Brain microvascular endothelial cell (primary cell): ENCODE measurements at regions not wholly inside any gene's neighbourhood (a gene's known extent, or its start where the extent isn't known, plus 50 kb on each side); places are given as distances from the start of the nearest gene placed in this dataset.

Experiments
- DNase-seq: peaks from one replicate; pipeline ENCODE4 v3.0.0-alpha.2; 2020
- H3K27ac ChIP-seq: fragments of 250-450 bp; sonication (Bioruptor Pico); 2 replicates; pipeline ENCODE4 v1.5.1; 2020; ENCODE audit warnings: mild to moderate bottlenecking, moderate library complexity
- H3K27me3 ChIP-seq: fragments of 250-450 bp; sonication (Bioruptor Pico); replicated peaks from 2 replicates; pipeline ENCODE4 v1.5.1; 2020; ENCODE audit warnings: mild to moderate bottlenecking
- H3K36me3 ChIP-seq: fragments of 250-450 bp; sonication (Bioruptor Pico); replicated peaks from 2 replicates; pipeline ENCODE4 v1.5.1; 2020; ENCODE audit warnings: mild to moderate bottlenecking
- H3K4me3 ChIP-seq: 2 replicates; pipeline ENCODE4 v1.5.1; 2011; ENCODE audit warnings: low read depth, mild to moderate bottlenecking, control low read depth, low read length, moderate library complexity
- in situ Hi-C: cut with HindIII; loops from 2 replicates; pipeline ENCODE4 v1.10.0; 2017; ENCODE audit warnings: low sequenced_read_pairs, low pct_ligation_motif_present
- TF ChIP-seq, protein P1 (sequence below): IDR thresholded peaks from 2 replicates; pipeline ENCODE4 v1.5.1; 2011; ENCODE audit warnings: low read depth, mild to moderate bottlenecking, moderate library complexity, low read length, control low read depth, inconsistent platforms; ENCODE audit errors: missing control alignments

DNA sequence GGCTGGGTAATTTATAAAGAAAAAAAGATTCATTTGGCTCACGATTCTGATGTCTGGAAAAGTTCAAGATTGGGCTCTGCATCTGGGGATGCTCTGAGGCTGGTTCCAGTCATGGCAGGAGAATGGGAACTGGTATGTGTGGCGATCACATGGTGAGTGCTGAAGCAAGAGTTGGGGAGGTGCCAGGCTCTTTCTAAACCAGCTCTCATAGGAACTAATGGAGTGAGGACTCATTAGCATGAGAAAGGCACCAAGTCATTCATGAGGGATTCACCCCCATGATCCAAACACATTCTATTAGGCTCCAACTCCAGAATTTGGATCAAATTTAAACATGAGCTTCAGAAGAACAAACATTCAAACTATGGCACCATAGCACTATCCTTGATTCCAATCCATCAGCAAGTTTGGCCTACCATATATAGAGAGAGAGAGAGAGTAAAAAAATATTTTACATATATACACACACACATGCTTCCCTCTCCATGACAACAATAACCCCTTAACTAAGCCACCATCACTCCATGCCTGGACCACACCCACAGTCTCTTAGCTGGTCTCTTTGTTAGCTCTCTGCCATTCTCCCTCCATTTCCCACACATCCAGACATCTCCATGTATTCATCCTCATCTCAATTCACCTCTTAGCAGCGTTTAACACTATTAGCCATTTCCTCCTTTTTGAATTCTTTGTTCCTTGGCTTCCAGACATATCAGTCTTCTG, 57.9 kb downstream of the NPY start:
- Histone ChIP-seq H3K36me3 (no peaks in the 10 kb centered on the region), H3K27ac (no peak overlapping the region), H3K4me3 (no peak overlapping the region), H3K27me3 (no peaks in the 10 kb centered on the region)
- TF ChIP-seq, protein P1, sequence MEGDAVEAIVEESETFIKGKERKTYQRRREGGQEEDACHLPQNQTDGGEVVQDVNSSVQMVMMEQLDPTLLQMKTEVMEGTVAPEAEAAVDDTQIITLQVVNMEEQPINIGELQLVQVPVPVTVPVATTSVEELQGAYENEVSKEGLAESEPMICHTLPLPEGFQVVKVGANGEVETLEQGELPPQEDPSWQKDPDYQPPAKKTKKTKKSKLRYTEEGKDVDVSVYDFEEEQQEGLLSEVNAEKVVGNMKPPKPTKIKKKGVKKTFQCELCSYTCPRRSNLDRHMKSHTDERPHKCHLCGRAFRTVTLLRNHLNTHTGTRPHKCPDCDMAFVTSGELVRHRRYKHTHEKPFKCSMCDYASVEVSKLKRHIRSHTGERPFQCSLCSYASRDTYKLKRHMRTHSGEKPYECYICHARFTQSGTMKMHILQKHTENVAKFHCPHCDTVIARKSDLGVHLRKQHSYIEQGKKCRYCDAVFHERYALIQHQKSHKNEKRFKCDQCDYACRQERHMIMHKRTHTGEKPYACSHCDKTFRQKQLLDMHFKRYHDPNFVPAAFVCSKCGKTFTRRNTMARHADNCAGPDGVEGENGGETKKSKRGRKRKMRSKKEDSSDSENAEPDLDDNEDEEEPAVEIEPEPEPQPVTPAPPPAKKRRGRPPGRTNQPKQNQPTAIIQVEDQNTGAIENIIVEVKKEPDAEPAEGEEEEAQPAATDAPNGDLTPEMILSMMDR = no peak
- in situ Hi-C loops = no loop called here
- no peak for DNase-seq

DNA sequence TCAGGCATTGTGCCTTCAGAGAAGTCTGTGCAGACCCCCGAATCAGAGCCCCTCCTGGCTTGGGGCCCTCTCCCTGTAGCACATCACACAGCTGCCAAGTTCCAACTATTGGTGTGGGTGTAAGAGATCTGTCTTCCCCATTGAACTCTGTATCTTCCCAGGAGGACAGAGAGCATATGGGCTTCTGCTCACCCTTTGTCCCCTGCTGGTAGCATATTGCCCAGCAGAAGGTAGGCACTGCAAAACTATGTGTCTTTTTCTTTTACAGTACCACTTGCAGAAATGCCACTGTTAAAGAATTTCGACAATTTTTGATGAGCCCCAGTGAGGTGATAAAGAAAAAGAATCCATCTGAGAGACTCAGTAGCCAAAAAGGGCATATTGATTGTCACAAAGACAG, 59.6 kb downstream of the NPY start:
- H3K27ac ChIP-seq = no peak overlapping the region
- H3K4me3 ChIP-seq = no peak overlapping the region
- in situ Hi-C loops = no loop called here
- TF ChIP-seq, protein P1 = no peak
- DNase-seq = no peak
- no peaks in the 10 kb centered on the region for H3K36me3 ChIP-seq
- no peaks in the 10 kb centered on the region for H3K27me3 ChIP-seq

GRCh38 chr7:24346129-24346528, 62.1 kb downstream of the NPY start:
- in situ Hi-C loops = no loop called here
- no peaks in the 10 kb centered on the region for H3K36me3 ChIP-seq
- TF ChIP-seq, protein P1 = no peak
- H3K4me3 ChIP-seq = no peak overlapping the region
- no peak for DNase-seq
- no peaks in the 10 kb centered on the region for H3K27me3 ChIP-seq
- H3K27ac ChIP-seq = no peak overlapping the region

DNA sequence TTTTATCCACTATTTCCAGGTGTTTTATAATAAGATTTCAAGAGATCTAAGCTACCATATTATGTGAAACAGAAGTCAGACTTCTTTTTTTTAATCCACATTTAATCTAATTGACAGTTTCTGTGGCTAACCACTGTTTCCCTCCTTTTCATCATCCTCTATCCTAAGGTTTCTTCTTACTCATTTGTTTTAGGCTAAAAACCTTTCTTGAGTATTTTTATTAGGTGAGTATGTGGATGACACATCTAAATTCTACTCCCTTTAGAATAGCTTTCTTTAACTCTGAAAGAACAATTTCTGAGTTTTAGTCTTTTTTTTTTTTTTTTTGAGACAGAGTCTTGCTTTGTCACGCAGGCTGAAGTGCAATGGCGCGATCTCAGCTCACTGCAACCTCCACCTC, 62.7 kb downstream of the NPY start:
- no peak for DNase-seq
- TF ChIP-seq, protein P1 = no peak
- H3K4me3 ChIP-seq = no peak overlapping the region
- no peak overlapping the region for H3K27ac ChIP-seq
- H3K27me3 ChIP-seq = no peaks in the 10 kb centered on the region
- H3K36me3 ChIP-seq = no peaks in the 10 kb centered on the region
- in situ Hi-C loops = no loop called here

DNA sequence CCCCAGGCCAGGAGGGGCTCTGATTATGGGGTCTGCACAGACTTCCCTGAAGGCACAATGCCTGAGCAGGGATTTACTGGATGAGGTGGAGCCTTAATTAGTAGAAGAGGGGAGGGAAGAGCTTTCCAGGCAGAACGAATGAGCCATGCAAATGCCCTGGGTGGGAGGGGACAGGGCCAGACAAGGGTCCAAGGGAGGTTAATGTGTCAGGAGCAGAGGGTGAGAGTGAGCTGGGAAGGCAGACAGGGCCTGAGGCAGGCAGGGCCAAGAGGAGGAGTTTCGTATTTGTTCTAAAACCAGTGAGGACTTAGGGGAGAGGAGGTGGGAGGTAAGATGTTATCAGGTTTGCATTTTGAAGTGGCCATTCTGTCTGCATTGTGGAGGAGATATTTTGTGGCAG, 65.3 kb downstream of the NPY start:
- H3K27ac ChIP-seq = no peak overlapping the region
- TF ChIP-seq, protein P1 = no peak
- DNase-seq = no peak
- H3K4me3 ChIP-seq = no peak overlapping the region
- no peaks in the 10 kb centered on the region for H3K27me3 ChIP-seq
- in situ Hi-C loops = no loop called here
- no peaks in the 10 kb centered on the region for H3K36me3 ChIP-seq

DNA sequence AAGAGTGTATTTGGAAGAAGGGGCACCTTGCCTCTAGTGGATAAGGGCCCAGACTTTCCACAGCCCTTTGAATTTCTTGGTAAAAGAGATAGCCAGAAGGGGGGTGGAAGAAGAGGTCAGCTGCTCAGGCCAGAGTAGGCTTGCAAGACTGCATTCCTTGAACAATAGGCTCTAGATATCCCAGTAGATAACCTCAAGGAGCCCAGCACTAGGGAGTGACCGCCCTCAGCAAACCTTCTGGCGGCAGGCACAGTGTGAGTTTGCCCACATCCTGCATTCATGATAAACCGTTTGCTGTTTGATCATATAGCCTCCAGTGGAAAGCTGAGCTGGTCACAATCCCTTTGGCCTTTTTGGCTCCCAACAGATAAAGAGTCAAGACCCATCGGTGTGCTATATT, 70.5 kb downstream of the NPY start:
- H3K36me3 ChIP-seq = no peaks in the 10 kb centered on the region
- H3K27me3 ChIP-seq = no peaks in the 10 kb centered on the region
- TF ChIP-seq, protein P1 = no peak
- H3K4me3 ChIP-seq = no peak overlapping the region
- no peak for DNase-seq
- in situ Hi-C loops = no loop called here
- H3K27ac ChIP-seq = no peak overlapping the region
